Mesenchymal stem cell (in vitro differentiated cells and primary cell): ENCODE measurements at regions not wholly inside any gene's neighbourhood (a gene's known extent, or its start where the extent isn't known, plus 50 kb on each side); places are given as distances from the start of the nearest gene placed in this dataset.

Experiments used
- DNase-seq: peaks from one replicate; pipeline ENCODE4 v3.0.0-alpha.2; 2013
- H2AFZ ChIP-seq: one replicate; pipeline ENCODE4 v1.6.1; 2013; ENCODE audit warnings: low read depth, mild to moderate bottlenecking, control low read depth, inconsistent platforms, low read length, moderate library complexity
- H2AK5ac ChIP-seq: 2 replicates; pipeline ENCODE4 v1.6.1; 2013; ENCODE audit warnings: low read length, moderate library complexity, mild to moderate bottlenecking, inconsistent platforms; ENCODE audit not compliant: severe bottlenecking
- H2BK120ac ChIP-seq: one replicate; pipeline ENCODE4 v1.6.1; 2013; ENCODE audit warnings: low read depth, mild to moderate bottlenecking, inconsistent platforms, low read length, moderate library complexity
- H2BK12ac ChIP-seq, 2 experiments: one replicate each; pipeline ENCODE4 v1.6.1; 2013; ENCODE audit warnings: inconsistent platforms in 2 of 2, low read length in 2 of 2, mild to moderate bottlenecking in 2 of 2, moderate library complexity in 2 of 2, control low read depth in 1 of 2
- H2BK15ac ChIP-seq: one replicate; pipeline ENCODE4 v1.6.1; 2013; ENCODE audit warnings: mild to moderate bottlenecking, low read depth, inconsistent platforms; ENCODE audit not compliant: poor library complexity, severe bottlenecking
- H2BK5ac ChIP-seq: 2 replicates; pipeline ENCODE4 v1.6.1; 2013; ENCODE audit warnings: low read depth, mild to moderate bottlenecking, low read length, control low read depth, inconsistent platforms; ENCODE audit not compliant: poor library complexity, severe bottlenecking
- H3K14ac ChIP-seq, 2 experiments: one replicate each; pipeline ENCODE4 v1.6.1; 2013; ENCODE audit warnings: inconsistent platforms in 2 of 2, low read length in 2 of 2, control low read depth in 1 of 2, mild to moderate bottlenecking in 1 of 2, moderate library complexity in 1 of 2
- H3K18ac ChIP-seq, 2 experiments: one replicate each; pipeline ENCODE4 v1.6.1; 2013; ENCODE audit warnings: inconsistent platforms in 2 of 2, low read length in 2 of 2, control low read depth in 1 of 2, low read depth in 1 of 2, mild to moderate bottlenecking in 1 of 2
- H3K23ac ChIP-seq, 2 experiments: one replicate each; pipeline ENCODE4 v1.6.1; 2013; ENCODE audit warnings: inconsistent platforms in 2 of 2, low read length in 2 of 2, mild to moderate bottlenecking in 2 of 2, moderate library complexity in 2 of 2, control low read depth in 1 of 2
- H3K27ac ChIP-seq: 2 replicates; pipeline ENCODE4 v1.5.1; 2013; ENCODE audit warnings: mild to moderate bottlenecking, moderate library complexity, low read length, control low read depth, inconsistent platforms; ENCODE audit not compliant: poor library complexity, severe bottlenecking
- H3K27me3 ChIP-seq, 2 experiments: 2 replicates each; pipeline versions ENCODE4 v1.6.1 to v1.7.0; 2013; ENCODE audit warnings: low read length in 2 of 2, mild to moderate bottlenecking in 2 of 2, moderate library complexity in 2 of 2, control low read depth in 1 of 2, inconsistent platforms in 1 of 2; ENCODE audit not compliant: control insufficient read depth in 1 of 2, insufficient read depth in 1 of 2
- H3K36me3 ChIP-seq, 2 experiments: 2 replicates each; pipeline versions ENCODE4 v1.6.1 to v1.7.0; 2013; ENCODE audit warnings: low read length in 2 of 2, control low read depth in 1 of 2, inconsistent platforms in 1 of 2, low read depth in 1 of 2, mild to moderate bottlenecking in 1 of 2; ENCODE audit not compliant: insufficient read depth in 2 of 2, control insufficient read depth in 1 of 2
- H3K4ac ChIP-seq, 2 experiments: one replicate each; pipeline ENCODE4 v1.6.1; 2013; ENCODE audit warnings: inconsistent platforms in 2 of 2, low read length in 2 of 2, mild to moderate bottlenecking in 2 of 2, moderate library complexity in 2 of 2, control low read depth in 1 of 2, low read depth in 1 of 2
- H3K4me1 ChIP-seq: 2 replicates; pipeline ENCODE4 v1.6.1; 2013; ENCODE audit warnings: low read depth, low read length, control low read depth; ENCODE audit not compliant: control insufficient read depth, insufficient read depth
- H3K4me2 ChIP-seq: 2 replicates; pipeline ENCODE4 v1.6.1; 2013; ENCODE audit warnings: low read length, mild to moderate bottlenecking, inconsistent platforms; ENCODE audit not compliant: poor library complexity, severe bottlenecking
- H3K4me3 ChIP-seq, 2 experiments: 2 replicates each; pipeline versions ENCODE4 v1.5.1 to v1.7.0; 2013; ENCODE audit warnings: low read length in 2 of 2, mild to moderate bottlenecking in 2 of 2, control low read depth in 1 of 2, low read depth in 1 of 2; ENCODE audit not compliant: insufficient read depth in 1 of 2
- H3K79me1 ChIP-seq: replicated peaks from 2 replicates; pipeline ENCODE4 v1.6.1; 2013; ENCODE audit warnings: mild to moderate bottlenecking, control low read depth, low read length, inconsistent platforms; ENCODE audit not compliant: poor library complexity, severe bottlenecking
- H3K9ac ChIP-seq: 2 replicates; pipeline ENCODE4 v1.7.0; 2013; ENCODE audit warnings: mild to moderate bottlenecking, low read length, moderate library complexity
- H3K9me3 ChIP-seq: 2 replicates; pipeline ENCODE4 v1.7.0; 2013; ENCODE audit warnings: mild to moderate bottlenecking, low read length; ENCODE audit not compliant: control insufficient read depth
- H4K8ac ChIP-seq: one replicate; pipeline ENCODE4 v1.6.1; 2013; ENCODE audit warnings: inconsistent platforms, mild to moderate bottlenecking, low read length, moderate library complexity
- H4K91ac ChIP-seq: one replicate; pipeline ENCODE4 v1.6.1; 2013; ENCODE audit warnings: mild to moderate bottlenecking, low read length, inconsistent platforms
- WGBS: methylation state at CpG from one replicate; pipeline ENCODE4 v1.1.7; 2013; ENCODE audit warnings: mixed read lengths; 5-methylcytosine and 5-hydroxymethylcytosine counted together

DNA sequence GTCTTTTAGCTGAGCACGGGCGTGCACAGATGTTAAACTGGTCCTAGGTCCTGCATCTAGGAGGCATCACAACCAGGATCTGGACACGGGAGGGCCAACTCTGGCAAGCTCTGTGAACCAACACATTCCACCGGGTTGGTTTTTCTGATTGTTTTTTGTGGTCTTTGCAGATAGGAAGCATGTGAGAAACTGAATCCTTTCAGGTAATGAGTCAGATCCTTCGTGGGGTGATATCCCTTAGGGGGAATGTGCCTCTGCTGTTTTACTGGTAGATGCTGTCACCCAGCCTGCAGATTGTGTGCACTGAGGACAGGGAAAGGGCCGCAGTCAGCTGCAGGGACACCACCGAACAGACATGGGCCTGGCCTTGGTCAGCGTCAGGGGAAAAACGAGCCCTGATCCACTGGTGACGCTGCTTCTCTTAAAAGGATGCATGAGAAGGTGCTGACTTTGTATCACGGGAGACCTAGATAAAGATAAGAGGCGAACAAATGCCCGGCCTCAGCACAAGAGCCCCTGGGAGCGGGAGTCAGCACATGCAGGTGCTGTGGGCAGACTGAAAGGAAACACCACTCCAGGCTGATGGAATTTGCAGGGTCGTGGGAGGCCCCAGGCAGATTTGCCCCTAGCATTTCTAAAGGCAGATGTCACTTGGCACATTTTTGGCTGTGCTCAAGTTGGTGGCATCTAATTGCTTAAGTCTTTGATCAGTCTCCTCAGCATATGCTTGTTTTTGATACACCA lies 51.1 kb downstream of the DOP1B start:
- Histone ChIP-seq H2BK15ac (no peak overlapping the region), H3K4me3 (no peak overlapping the region), H2BK12ac (no peak overlapping the region), H2AK5ac (peak overlapping the region; percentile 18), H3K14ac (peak overlapping the region in 1 of 2 experiments; percentile 35), H3K27ac (peak overlapping the region; percentile 55), H3K36me3 (peaks cover 4 to 5% of the 10 kb centered on the region in 2 experiments), H3K4me2 (no peak overlapping the region), H3K4ac (no peak overlapping the region), H2AFZ (no peak overlapping the region), H4K8ac (no peak overlapping the region), H4K91ac (no peak overlapping the region), H3K79me1 (peaks cover 4% of the 10 kb centered on the region), H2BK120ac (no peak overlapping the region), H2BK5ac (no peak overlapping the region), H3K9ac (no peak overlapping the region), H3K18ac (no peak overlapping the region), H3K4me1 (peaks cover 42% of the 10 kb centered on the region), H3K9me3 (no peaks in the 10 kb centered on the region), H3K23ac (peak overlapping the region in 1 of 2 experiments; percentile 14), H3K27me3 (no peaks in the 10 kb centered on the region)
- 72% methylated on average over 15 of the region's 15 CpGs for WGBS
- DNase-seq = peak; percentile 22

- no peak overlapping the region for H3K4me3 ChIP-seq
- H3K18ac ChIP-seq = no peak overlapping the region
- no peaks in the 10 kb centered on the region for H3K9me3 ChIP-seq
- H3K4ac ChIP-seq = no peak overlapping the region
- no peak overlapping the region for H2BK120ac ChIP-seq
- H3K4me1 ChIP-seq = peaks cover 40% of the 10 kb centered on the region
- peak overlapping the region; percentile 80 for H2AK5ac ChIP-seq
- no peak overlapping the region for H2BK15ac ChIP-seq
- H3K27me3 ChIP-seq = no peaks in the 10 kb centered on the region
- H2BK12ac ChIP-seq = no peak overlapping the region
- H2AFZ ChIP-seq = no peak overlapping the region
- no peak overlapping the region for H2BK5ac ChIP-seq
- no peak for DNase-seq
- H3K36me3 ChIP-seq = peaks cover 4 to 5% of the 10 kb centered on the region in 2 experiments
- no peak overlapping the region for H4K8ac ChIP-seq
- peak overlapping the region; percentile 1 for H3K27ac ChIP-seq
- peak overlapping the region in 1 of 2 experiments; percentile 63 for H3K14ac ChIP-seq
- 96% methylated on average over 27 of the region's 27 CpGs for WGBS
- peaks cover 4% of the 10 kb centered on the region for H3K79me1 ChIP-seq
- no peak overlapping the region for H3K4me2 ChIP-seq
- no peak overlapping the region for H3K23ac ChIP-seq
- H4K91ac ChIP-seq = no peak overlapping the region
- no peak overlapping the region for H3K9ac ChIP-seq
Measured at GRCh38 chr21:36208326-36209013, 51.8 kb downstream of the DOP1B start.

DNA sequence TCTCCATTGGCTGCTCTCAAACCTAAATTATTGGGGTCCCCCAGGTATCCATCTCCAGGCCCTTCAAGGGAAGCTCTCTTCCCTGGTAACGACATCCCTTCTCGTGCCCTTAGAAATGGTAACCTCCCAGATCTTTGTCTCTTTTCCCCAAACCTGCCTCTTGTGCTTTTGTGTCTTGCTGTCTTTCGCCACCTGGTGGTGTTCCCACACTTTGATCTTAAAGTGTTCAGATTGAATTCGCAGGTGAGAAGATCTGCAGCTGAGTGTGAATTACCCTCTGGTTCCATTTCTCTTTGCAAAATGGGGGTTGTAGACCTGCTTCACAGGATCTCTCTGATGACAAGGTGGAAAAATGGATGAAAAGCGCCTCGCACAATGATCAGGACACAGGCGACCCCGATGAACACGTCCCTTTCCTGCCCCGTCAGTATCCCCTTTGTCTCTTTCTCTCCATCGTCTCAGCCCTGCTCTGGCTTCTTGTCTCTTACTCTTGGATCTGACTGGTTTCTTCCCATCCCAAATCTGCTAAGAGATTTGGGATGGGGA lies 53.1 kb downstream of the DOP1B start:
- Histone ChIP-seq H3K79me1 (peaks cover 4% of the 10 kb centered on the region), H4K91ac (no peak overlapping the region), H2BK12ac (no peak overlapping the region), H3K27me3 (no peaks in the 10 kb centered on the region), H3K4me1 (peaks cover 35% of the 10 kb centered on the region), H3K18ac (no peak overlapping the region), H2BK15ac (no peak overlapping the region), H2BK5ac (no peak overlapping the region), H3K9me3 (no peaks in the 10 kb centered on the region), H3K14ac (no peak overlapping the region), H3K4ac (no peak overlapping the region), H3K36me3 (peaks cover 4 to 12% of the 10 kb centered on the region in 2 experiments), H2AFZ (no peak overlapping the region), H3K27ac (peak overlapping the region; percentile 81), H3K9ac (peak overlapping the region; percentile 60), H2AK5ac (peak overlapping the region; percentile 60), H3K23ac (no peak overlapping the region), H2BK120ac (no peak overlapping the region), H3K4me3 (no peak overlapping the region), H3K4me2 (no peak overlapping the region), H4K8ac (no peak overlapping the region)
- peak; percentile 34 for DNase-seq
- WGBS = 80% methylated on average over 10 of the region's 11 CpGs
